Fibroblast of the aortic adventitia (primary cell): ENCODE measurements at regions not wholly inside any gene's neighbourhood (a gene's known extent, or its start where the extent isn't known, plus 50 kb on each side); places are given as distances from the start of the nearest gene placed in this dataset.
"Not testable (repeated sequence)": the region's sequence is repeated elsewhere in the genome, so short reads cannot be mapped to it uniquely, and the experiment has no call there.

Source experiments
- DNase-seq: peaks from one replicate; pipeline ENCODE4 v3.0.0-alpha.2; 2010; ENCODE audit warnings: low read depth
- H3K4me3 ChIP-seq: 2 replicates; pipeline ENCODE4 v1.5.1; 2011; ENCODE audit warnings: low read depth, mild to moderate bottlenecking, control low read depth, low read length, moderate library complexity
- TF ChIP-seq, protein P1 (sequence below): IDR thresholded peaks from 2 replicates; pipeline ENCODE4 v1.5.1; 2011; ENCODE audit warnings: mild to moderate bottlenecking, low read length, control low read depth, inconsistent platforms; ENCODE audit not compliant: insufficient read depth

GRCh38 chr6:27023664-27024063, 223.8 kb upstream of the PRSS16 start:
- TF ChIP-seq, protein P1, sequence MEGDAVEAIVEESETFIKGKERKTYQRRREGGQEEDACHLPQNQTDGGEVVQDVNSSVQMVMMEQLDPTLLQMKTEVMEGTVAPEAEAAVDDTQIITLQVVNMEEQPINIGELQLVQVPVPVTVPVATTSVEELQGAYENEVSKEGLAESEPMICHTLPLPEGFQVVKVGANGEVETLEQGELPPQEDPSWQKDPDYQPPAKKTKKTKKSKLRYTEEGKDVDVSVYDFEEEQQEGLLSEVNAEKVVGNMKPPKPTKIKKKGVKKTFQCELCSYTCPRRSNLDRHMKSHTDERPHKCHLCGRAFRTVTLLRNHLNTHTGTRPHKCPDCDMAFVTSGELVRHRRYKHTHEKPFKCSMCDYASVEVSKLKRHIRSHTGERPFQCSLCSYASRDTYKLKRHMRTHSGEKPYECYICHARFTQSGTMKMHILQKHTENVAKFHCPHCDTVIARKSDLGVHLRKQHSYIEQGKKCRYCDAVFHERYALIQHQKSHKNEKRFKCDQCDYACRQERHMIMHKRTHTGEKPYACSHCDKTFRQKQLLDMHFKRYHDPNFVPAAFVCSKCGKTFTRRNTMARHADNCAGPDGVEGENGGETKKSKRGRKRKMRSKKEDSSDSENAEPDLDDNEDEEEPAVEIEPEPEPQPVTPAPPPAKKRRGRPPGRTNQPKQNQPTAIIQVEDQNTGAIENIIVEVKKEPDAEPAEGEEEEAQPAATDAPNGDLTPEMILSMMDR = no peak
- H3K4me3 ChIP-seq = no peak overlapping the region
- DNase-seq = no peak

DNA sequence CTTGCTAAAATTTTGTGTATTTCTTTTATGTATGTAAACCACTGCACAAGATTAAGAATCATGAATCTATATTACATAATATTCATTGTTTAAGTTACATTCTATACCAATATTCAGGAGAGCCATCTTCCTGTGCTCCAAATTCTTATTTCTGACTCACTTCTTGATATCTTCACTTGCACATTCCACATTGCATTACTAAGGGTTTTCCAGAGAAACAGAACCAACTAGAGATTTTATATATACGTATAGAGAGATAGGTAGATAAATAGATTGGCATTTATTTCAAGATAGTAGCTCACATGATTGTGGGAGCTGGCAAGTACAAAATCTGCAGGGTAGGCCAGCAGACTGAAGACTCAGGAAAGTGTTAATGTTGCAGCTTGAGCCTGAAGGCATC, 222.2 kb upstream of the PRSS16 start:
- DNase-seq = no peak
- no peak overlapping the region for H3K4me3 ChIP-seq
- TF ChIP-seq, protein P1 = no peak

DNA sequence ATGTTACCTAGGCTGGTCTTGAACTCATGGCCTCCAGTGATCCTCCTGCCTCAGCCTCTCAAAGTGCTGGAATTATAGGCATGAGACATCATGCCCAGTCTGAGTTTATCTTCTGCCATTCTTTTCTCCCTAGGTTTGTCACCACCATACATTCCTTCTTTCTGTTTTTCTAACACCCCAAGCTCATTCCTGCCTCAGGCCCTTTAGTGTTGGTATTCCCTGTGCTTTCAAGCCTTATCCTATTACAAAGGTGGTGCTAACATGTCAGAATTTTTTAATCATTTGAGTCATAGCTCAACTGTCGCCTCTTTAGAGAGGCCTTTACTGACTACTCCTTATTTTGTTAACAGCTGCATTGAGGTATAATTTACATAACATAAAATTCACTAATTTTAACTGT, 221.1 kb upstream of the PRSS16 start:
- TF ChIP-seq, protein P1 = no peak
- DNase-seq = no peak
- H3K4me3 ChIP-seq = no peak overlapping the region

- DNase-seq = no peak
- TF ChIP-seq, protein P1 = no peak
- H3K4me3 ChIP-seq = no peak overlapping the region
Observed at GRCh38 chr6:27031302-27031701, 216.2 kb upstream of the PRSS16 start.

GRCh38 chr6:27038498-27038897, 209.0 kb upstream of the PRSS16 start:
- no peak for DNase-seq
- no peak overlapping the region for H3K4me3 ChIP-seq
- TF ChIP-seq, protein P1 = no peak

DNA sequence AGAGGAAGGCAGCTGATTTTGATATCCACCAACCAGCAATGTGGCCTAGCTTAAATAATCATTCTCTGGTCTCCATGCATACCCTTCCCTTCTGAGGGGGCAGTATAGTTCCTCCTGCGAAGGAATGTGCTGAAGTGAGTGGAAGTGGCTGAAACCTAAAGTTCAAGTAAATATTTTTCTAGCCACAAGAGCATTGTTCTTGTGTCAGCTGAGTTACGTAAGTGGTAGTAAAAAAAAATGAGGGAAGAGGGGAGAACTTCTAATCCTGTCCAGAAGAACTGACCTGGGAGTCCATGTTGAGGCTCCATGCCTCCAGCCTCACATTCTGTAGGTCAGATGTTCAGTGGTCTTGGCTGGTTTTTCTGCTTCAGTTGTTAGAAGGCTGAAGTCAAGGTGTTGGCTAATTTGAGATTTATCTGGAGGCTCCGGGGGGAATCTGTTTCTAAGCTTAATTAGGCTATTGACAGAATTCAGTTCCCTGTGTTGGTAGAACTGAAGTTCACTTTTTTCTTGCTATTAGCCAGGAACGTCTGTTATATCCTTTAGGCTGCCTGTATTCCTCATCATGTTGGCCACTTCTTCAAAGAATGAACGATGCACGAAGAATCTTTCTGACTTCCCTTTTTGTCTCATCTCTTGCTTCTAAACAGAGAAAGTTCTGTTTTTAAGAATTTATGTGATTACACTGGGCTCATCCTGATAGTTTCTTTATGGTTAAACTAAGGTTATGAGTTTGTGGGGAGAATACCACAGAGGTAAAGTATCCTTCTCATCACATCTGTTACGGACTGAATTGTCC, 207.1 kb upstream of the PRSS16 start:
- DNase-seq = no peak
- no peak overlapping the region for H3K4me3 ChIP-seq
- TF ChIP-seq, protein P1 = no peak

DNA sequence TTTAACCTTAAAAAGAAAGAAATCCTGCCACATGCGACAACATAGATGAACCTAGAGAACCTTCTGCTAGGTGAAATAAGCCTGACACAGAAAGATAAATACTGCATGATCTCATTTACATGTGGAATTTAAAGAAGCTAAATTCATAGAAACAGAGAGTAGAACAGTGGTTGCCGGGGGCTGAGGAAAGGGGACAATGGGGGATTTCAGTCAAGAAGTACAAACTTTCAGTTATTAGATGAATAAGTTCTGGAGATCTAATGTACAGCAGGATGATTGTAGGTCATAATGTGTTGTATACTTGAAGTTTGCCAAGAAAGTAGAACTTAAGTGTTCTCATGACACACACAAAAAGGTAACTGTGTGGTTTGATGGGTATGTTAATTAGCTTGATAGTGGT, 204.3 kb upstream of the PRSS16 start:
- DNase-seq = no peak
- no peak overlapping the region for H3K4me3 ChIP-seq
- TF ChIP-seq, protein P1 = no peak

DNA sequence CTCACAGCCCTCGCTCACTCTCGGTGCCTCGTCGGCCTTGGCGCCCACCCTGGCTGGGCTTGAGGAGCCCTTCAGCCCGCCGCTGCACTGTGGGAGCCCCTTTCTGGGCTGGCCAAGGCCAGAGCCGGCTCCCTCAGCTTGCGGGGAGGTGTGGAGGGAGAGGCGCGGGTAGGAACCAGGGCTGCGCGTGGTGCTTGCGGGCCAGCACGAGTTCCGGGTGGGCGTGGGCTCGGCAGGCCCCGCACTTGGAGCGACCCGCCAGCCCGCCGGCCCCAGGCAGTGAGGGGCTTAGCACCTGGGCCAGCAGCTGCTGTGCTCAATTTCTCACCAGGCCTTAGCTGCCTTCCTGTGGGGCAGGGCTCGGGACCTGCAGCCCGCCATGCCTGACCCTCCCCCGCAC, 202.4 kb upstream of the PRSS16 start:
- DNase-seq, H3K4me3 ChIP-seq: not testable (repeated sequence)

DNA sequence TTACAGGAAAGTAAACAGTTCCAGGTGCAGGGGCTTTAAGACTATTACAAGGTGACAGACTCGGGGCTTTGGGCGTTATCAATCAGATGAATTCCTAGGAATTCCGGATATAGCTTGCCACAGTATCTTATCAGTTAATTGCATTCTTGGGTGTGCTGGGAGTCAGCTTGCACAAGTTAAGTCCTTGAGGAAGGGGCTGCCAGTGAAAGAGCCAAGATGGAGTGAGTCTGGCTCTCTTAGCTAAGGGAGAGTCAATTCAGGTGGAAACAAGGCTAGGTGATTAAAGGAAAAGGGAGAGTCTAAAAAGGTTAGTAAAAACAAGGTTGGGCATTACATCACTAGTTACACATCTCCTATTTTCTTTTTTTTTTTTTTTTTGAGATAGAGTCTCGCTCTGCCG, 199.8 kb upstream of the PRSS16 start:
- not testable (repeated sequence) for DNase-seq, H3K4me3 ChIP-seq
